ENCODE measurements at regions not wholly inside any gene's neighbourhood (a gene's known extent, or its start where the extent isn't known, plus 50 kb on each side); places are given as distances from the start of the nearest gene placed in this dataset.

- Histone ChIP-seq H3K23ac (ENCODE audit: low read depth, low read length) (no peak overlapping the region), H3K36me3 (ENCODE audit: control insufficient read depth, insufficient read depth, low read length) (no peaks in the 10 kb centered on the region), H4K20me1 (ENCODE audit: insufficient read depth, low read length) (no peaks in the 10 kb centered on the region), H3K9me1 (ENCODE audit: insufficient read depth, low read length) (no peaks in the 10 kb centered on the region), H3K9me3 (ENCODE audit: control insufficient read depth, insufficient read depth, low read length) (no peaks in the 10 kb centered on the region), H3K4me2 (ENCODE audit: low read depth, low read length) (no peak overlapping the region), H2AK5ac (ENCODE audit: low read depth, low read length) (no peak overlapping the region), H2BK120ac (ENCODE audit: low read depth, low read length) (no peak overlapping the region), H3K4me1 (ENCODE audit: control insufficient read depth, insufficient read depth, low read length) (no peaks in the 10 kb centered on the region), H3K4me3 (ENCODE audit: insufficient read depth, low read depth, low read length) (no peak overlapping the region), H2BK20ac (ENCODE audit: low read depth, low read length) (no peak overlapping the region), H3K79me1 (ENCODE audit: low read depth in 1 of 2, low read length in 2 of 2) (no peaks in the 10 kb centered on the region), H3K27ac (ENCODE audit: insufficient read depth, low read length) (no peak overlapping the region), H2BK15ac (ENCODE audit: low read depth, low read length) (no peak overlapping the region), H3K14ac (replicated peaks; ENCODE audit: low read depth, low read length) (no peak overlapping the region), H2BK5ac (ENCODE audit: low read depth, low read length, poor library complexity, severe bottlenecking) (no peak overlapping the region), H3K18ac (ENCODE audit: low read depth, low read length) (no peak overlapping the region), H3K56ac (ENCODE audit: extremely low read depth, insufficient read depth, low read length) (no peak overlapping the region), H4K91ac (ENCODE audit: insufficient read depth, low read depth, low read length) (no peak overlapping the region), H4K5ac (ENCODE audit: low read depth, low read length) (no peak overlapping the region), H4K8ac (ENCODE audit: low read depth in 2 of 2, low read length in 2 of 2) (no peak overlapping the region), H2AFZ (replicated peaks; ENCODE audit: low read length, poor library complexity) (no peak overlapping the region), H3K4ac (ENCODE audit: low read depth, low read length) (no peak overlapping the region), H3K27me3 (ENCODE audit: control insufficient read depth, insufficient read depth, low read length) (no peaks in the 10 kb centered on the region), H3K9ac (ENCODE audit: low read depth, low read length) (no peak overlapping the region), H2AK9ac (replicated peaks; ENCODE audit: low read depth, low read length, poor library complexity) (no peak overlapping the region)
- ChIA-PET CTCF (no interaction called here), POLR2A (ENCODE audit: unreplicated experiment) (no interaction called here)
- intact Hi-C loops (cut with micrococcal nuclease) (no loop called here), in situ Hi-C loops (cut with MboI; ENCODE audit: low sequenced_read_pairs) (no loop called here), dilution Hi-C loops (cut with HindIII; ENCODE audit: low sequenced_read_pairs, unreplicated experiment) (no loop called here)
- DNase-seq (peak; percentile 18), ATAC-seq (ENCODE audit: low read depth) (no peak)
- BruUV-seq (replicated peaks) = no TSS peak
- TF ChIP-seq CHD1 (IDR thresholded peaks at IDR 0.05; ENCODE audit: low read depth, low read length) = no peak
- no peak for TF ChIP-seq POLR2A (IDR thresholded peaks at IDR 0.05; ENCODE audit: low read depth, low read length)
- no peak for TF ChIP-seq RAD21 (IDR thresholded peaks at IDR 0.05; ENCODE audit: low read length)
- no peak for TF ChIP-seq SMC3 (IDR thresholded peaks at IDR 0.05; ENCODE audit: low read depth, low read length)
- WGBS, 2 experiments (ENCODE audit: extremely low coverage in 2 of 2, insufficient read length in 1 of 2) = no CpG with 5 or more reads among the region's 2 CpGs
These were observed 406.9 kb downstream of the LRFN5 start for GRCh38 chr14:42013559-42013958.
